CD14-positive monocyte (primary cell): ENCODE measurements at regions not wholly inside any gene's neighbourhood (a gene's known extent, or its start where the extent isn't known, plus 50 kb on each side); places are given as distances from the start of the nearest gene placed in this dataset.

Experiments used
- DNase-seq, 3 donors: peaks; one replicate each; pipeline ENCODE4 v3.0.0-alpha.2; 2011 to 2022
- H2AFZ ChIP-seq: 2 replicates; pipeline ENCODE4 v1.6.0; 2012; ENCODE audit warnings: mild to moderate bottlenecking, low read depth, low read length, inconsistent platforms; ENCODE audit not compliant: insufficient read depth, poor library complexity, severe bottlenecking
- H3K27ac ChIP-seq, 2 donors: 1 replicate in 1 of 2; 2 replicates in 1 of 2; pipeline ENCODE4 v1.5.1; 2012 to 2013; ENCODE audit warnings: low read length in 2 of 2, control low read depth in 1 of 2, inconsistent platforms in 1 of 2, low read depth in 1 of 2, mild to moderate bottlenecking in 1 of 2
- H3K27me3 ChIP-seq, 2 donors: one replicate each; pipeline versions ENCODE4 v1.6.0 to v1.6.1; 2011 to 2013; ENCODE audit warnings: low read length in 2 of 2; ENCODE audit not compliant: control insufficient read depth in 2 of 2, insufficient read depth in 2 of 2
- H3K36me3 ChIP-seq, 2 donors: replicated peaks in 1 of 2; 1 replicate in 1 of 2; 2 replicates in 1 of 2; pipeline versions ENCODE4 v1.5.1 to v1.6.1; 2012 to 2013; ENCODE audit warnings: low read length in 2 of 2, control low read depth in 1 of 2, inconsistent platforms in 1 of 2, mild to moderate bottlenecking in 1 of 2; ENCODE audit not compliant: insufficient read depth in 2 of 2, control insufficient read depth in 1 of 2
- H3K4me1 ChIP-seq, 2 donors: 1 replicate in 1 of 2; 2 replicates in 1 of 2; pipeline versions ENCODE4 v1.5.1 to v1.6.1; 2012 to 2013; ENCODE audit warnings: low read length in 2 of 2, control low read depth in 1 of 2, inconsistent platforms in 1 of 2, mild to moderate bottlenecking in 1 of 2, moderate library complexity in 1 of 2; ENCODE audit not compliant: insufficient read depth in 2 of 2, control insufficient read depth in 1 of 2
- H3K4me2 ChIP-seq: replicated peaks from 2 replicates; pipeline ENCODE3; 2012; ENCODE audit warnings: low read length, moderate library complexity, mild to moderate bottlenecking; ENCODE audit not compliant: poor library complexity, severe bottlenecking; ENCODE audit errors: extremely low read depth
- H3K4me3 ChIP-seq, 3 experiments: fragments of 200-600 bp in 1 of 3; sonication (generic) in 1 of 3; replicated peaks in 1 of 3; 1 replicate in 2 of 3; 2 replicates in 1 of 3; pipeline ENCODE4 v1.5.1; 2011 to 2013; ENCODE audit warnings: low read length in 3 of 3, mild to moderate bottlenecking in 3 of 3, control low read depth in 2 of 3, low read depth in 2 of 3, inconsistent platforms in 1 of 3, moderate library complexity in 1 of 3
- H3K79me2 ChIP-seq: 2 replicates; pipeline ENCODE4 v1.6.0; 2012; ENCODE audit warnings: mild to moderate bottlenecking, control low read depth, inconsistent platforms, low read length, moderate library complexity; ENCODE audit not compliant: insufficient read depth
- H3K9ac ChIP-seq: 2 replicates; pipeline ENCODE4 v1.6.0; 2017; ENCODE audit warnings: low read length, mild to moderate bottlenecking; ENCODE audit not compliant: insufficient read depth, poor library complexity, severe bottlenecking
- H3K9me3 ChIP-seq, 2 donors: replicated peaks in 1 of 2; 1 replicate in 1 of 2; 2 replicates in 1 of 2; pipeline versions ENCODE4 v1.5.1 to v1.6.1; 2012 to 2013; ENCODE audit warnings: low read length in 2 of 2, control low read depth in 1 of 2; ENCODE audit not compliant: control insufficient read depth in 1 of 2, insufficient read depth in 1 of 2
- H4K20me1 ChIP-seq: 2 replicates; pipeline ENCODE4 v1.6.0; 2012; ENCODE audit warnings: mild to moderate bottlenecking, low read length, control low read depth, moderate library complexity; ENCODE audit not compliant: insufficient read depth
- H3K27ac Mint-ChIP-seq, 7 donors: one replicate each; pipeline ENCODE4 v1.8.0; 2020; ENCODE audit warnings: mild to moderate bottlenecking in 7 of 7, mixed read lengths in 7 of 7, moderate library complexity in 6 of 7, inconsistent platforms in 2 of 7
- H3K27me3 Mint-ChIP-seq, 3 donors: one replicate each; pipeline ENCODE4 v1.8.0; 2021 to 2022; ENCODE audit warnings: low read depth in 3 of 3, mild to moderate bottlenecking in 3 of 3, mixed read lengths in 3 of 3, moderate library complexity in 3 of 3, inconsistent platforms in 1 of 3
- H3K36me3 Mint-ChIP-seq, 2 donors: one replicate each; pipeline ENCODE4 v1.8.0; 2020; ENCODE audit warnings: mixed read lengths in 2 of 2, inconsistent platforms in 1 of 2, mild to moderate bottlenecking in 1 of 2
- H3K4me1 Mint-ChIP-seq: one replicate; pipeline ENCODE4 v1.8.0; 2020; ENCODE audit warnings: mild to moderate bottlenecking, mixed read lengths
- H3K4me3 Mint-ChIP-seq, 2 donors: one replicate each; pipeline ENCODE4 v1.8.0; 2020; ENCODE audit warnings: mild to moderate bottlenecking in 2 of 2, mixed read lengths in 2 of 2, moderate library complexity in 1 of 2
- H3K9me3 Mint-ChIP-seq, 7 donors: one replicate each; pipeline ENCODE4 v1.8.0; 2020 to 2022; ENCODE audit warnings: mixed read lengths in 7 of 7, mild to moderate bottlenecking in 6 of 7, moderate library complexity in 6 of 7, inconsistent platforms in 2 of 7
- CTCF ChIP-seq: fragments of 200-600 bp; IDR thresholded peaks from one replicate; pipeline ENCODE4 v1.8.0; 2022; ENCODE audit warnings: antibody characterized with exemption, mild to moderate bottlenecking
- WGBS: methylation state at CpG from one replicate; pipeline ENCODE4 v1.1.5; 2013; ENCODE audit warnings: missing lambda C conversion rate; ENCODE audit not compliant: insufficient coverage; 5-methylcytosine and 5-hydroxymethylcytosine counted together
- intact Hi-C, 2 donors: fragments of 100-400 bp; cut with micrococcal nuclease; formaldehyde crosslinking; loops; one replicate each; pipeline versions ENCODE4 v1.15.0 to v1.15.1; 2023

- H3K36me3 ChIP-seq, result no peaks in the 10 kb centered on the region
- Mint-ChIP-seq H3K27me3 (no peaks in the 10 kb centered on the region), H3K4me3 (no peak overlapping the region), H3K4me1 (no peaks in the 10 kb centered on the region), H3K9me3 (peaks cover 0 to 7% (median 3%) of the 10 kb centered on the region in 7 donors), H3K27ac (no peak overlapping the region), H3K36me3 (no peaks in the 10 kb centered on the region)
- H3K4me3 ChIP-seq, result no peak overlapping the region
- no peak overlapping the region for H3K9ac ChIP-seq
- H3K4me1 ChIP-seq, result no peaks in the 10 kb centered on the region
- no peaks in the 10 kb centered on the region for H3K27me3 ChIP-seq
- no peaks in the 10 kb centered on the region for H4K20me1 ChIP-seq
- DNase-seq, result no peak
- H3K79me2 ChIP-seq, result no peaks in the 10 kb centered on the region
- H3K4me2 ChIP-seq, result no peak overlapping the region
- no CpG with 5 or more reads among the region's 2 CpGs for WGBS
- H2AFZ ChIP-seq, result no peak overlapping the region
- TF ChIP-seq CTCF, result no peak
- peaks cover 0 to 7% of the 10 kb centered on the region in 2 donors for H3K9me3 ChIP-seq
- intact Hi-C loops, result no loop called here
- no peak overlapping the region for H3K27ac ChIP-seq
Measured at GRCh38 chr6:48307573-48307972, 196.6 kb upstream of the PTCHD4 start.

- peaks cover 0 to 3% (median 0%) of the 10 kb centered on the region in 3 donors for H3K27me3 Mint-ChIP-seq
- H3K27me3 ChIP-seq, result no peaks in the 10 kb centered on the region
- no peak overlapping the region for H3K4me3 ChIP-seq
- 100% methylated on average over 1 of the region's 4 CpGs for WGBS
- no peak overlapping the region for H3K27ac ChIP-seq
- no peak for TF ChIP-seq CTCF
- peaks cover 5 to 19% of the 10 kb centered on the region in 2 donors for H3K9me3 ChIP-seq
- H2AFZ ChIP-seq, result no peak overlapping the region
- intact Hi-C loops, result no loop called here
- peaks cover 6 to 14% (median 9%) of the 10 kb centered on the region in 7 donors for H3K9me3 Mint-ChIP-seq
- no peaks in the 10 kb centered on the region for H3K36me3 Mint-ChIP-seq
- H3K79me2 ChIP-seq, result no peaks in the 10 kb centered on the region
- H3K4me1 Mint-ChIP-seq, result no peaks in the 10 kb centered on the region
- H3K9ac ChIP-seq, result no peak overlapping the region
- DNase-seq, result no peak
- H3K27ac Mint-ChIP-seq, result no peak overlapping the region
- no peaks in the 10 kb centered on the region for H3K36me3 ChIP-seq
- H3K4me2 ChIP-seq, result no peak overlapping the region
- no peak overlapping the region for H3K4me3 Mint-ChIP-seq
- no peaks in the 10 kb centered on the region for H3K4me1 ChIP-seq
- no peaks in the 10 kb centered on the region for H4K20me1 ChIP-seq
Measured at GRCh38 chr6:48290595-48290994, 179.6 kb upstream of the PTCHD4 start.
